ENCODE measurements at regions not wholly inside any gene's neighbourhood (a gene's known extent, or its start where the extent isn't known, plus 50 kb on each side); places are given as distances from the start of the nearest gene placed in this dataset.

GRCh38 chr15:31537770-31538592 lies 211.3 kb downstream of the KLF13 start:
- no peak for FAIRE-seq
- no peak for DNase-seq (ENCODE audit: extremely low spot score, insufficient read length, low read depth)

GRCh38 chr15:31540633-31541032 lies 214.0 kb downstream of the KLF13 start:
- no peak for DNase-seq (ENCODE audit: extremely low spot score, insufficient read length, low read depth)
- no peak for FAIRE-seq

GRCh38 chr15:31544361-31544760 lies 217.7 kb downstream of the KLF13 start:
- no peak for DNase-seq (ENCODE audit: extremely low spot score, insufficient read length, low read depth)
- no peak for FAIRE-seq

GRCh38 chr15:31545257-31545656 lies 218.6 kb downstream of the KLF13 start:
- no peak for FAIRE-seq

GRCh38 chr15:31550211-31550977 lies 223.8 kb downstream of the KLF13 start:
- FAIRE-seq (no peak), DNase-seq (ENCODE audit: extremely low spot score, insufficient read length, low read depth) (no peak)

More at GRCh38 chr15:31545257-31545656, 218.6 kb downstream of the KLF13 start:
- DNase-seq (ENCODE audit: extremely low spot score, insufficient read length, low read depth), result no peak

- FAIRE-seq (no peak), DNase-seq (ENCODE audit: extremely low spot score, insufficient read length, low read depth) (no peak)
Observed at GRCh38 chr15:31551323-31551722, 224.7 kb downstream of the KLF13 start.

- FAIRE-seq (no peak), DNase-seq (ENCODE audit: extremely low spot score, insufficient read length, low read depth) (no peak)
Observed at GRCh38 chr15:31552482-31553099, 226.0 kb downstream of the KLF13 start.

- no peak for FAIRE-seq
Observed at GRCh38 chr15:31554261-31554660, 227.6 kb downstream of the KLF13 start.

GRCh38 chr15:31555022-31555421 lies 228.4 kb downstream of the KLF13 start:
- DNase-seq (ENCODE audit: extremely low spot score, insufficient read length, low read depth) (no peak), FAIRE-seq (no peak)

More at GRCh38 chr15:31554261-31554660, 227.6 kb downstream of the KLF13 start:
- no peak for DNase-seq (ENCODE audit: extremely low spot score, insufficient read length, low read depth)

GRCh38 chr15:31556494-31557150 lies 230.0 kb downstream of the KLF13 start:
- DNase-seq (ENCODE audit: extremely low spot score, insufficient read length, low read depth), result no peak
- no peak for FAIRE-seq

- no peak for FAIRE-seq
- no peak for DNase-seq (ENCODE audit: extremely low spot score, insufficient read length, low read depth)
Observed at GRCh38 chr15:31557899-31558298, 231.3 kb downstream of the KLF13 start.

- FAIRE-seq, result no peak
Observed at GRCh38 chr15:31558840-31559239, 232.2 kb downstream of the KLF13 start.

GRCh38 chr15:31559786-31560185 lies 233.2 kb downstream of the KLF13 start:
- no peak for DNase-seq (ENCODE audit: extremely low spot score, insufficient read length, low read depth)
- no peak for FAIRE-seq

More at GRCh38 chr15:31558840-31559239, 232.2 kb downstream of the KLF13 start:
- no peak for DNase-seq (ENCODE audit: extremely low spot score, insufficient read length, low read depth)

GRCh38 chr15:31560643-31561042 lies 234.0 kb downstream of the KLF13 start:
- FAIRE-seq (no peak), DNase-seq (ENCODE audit: extremely low spot score, insufficient read length, low read depth) (no peak)

- no peak for FAIRE-seq
- DNase-seq (ENCODE audit: extremely low spot score, insufficient read length, low read depth), result no peak
Observed at GRCh38 chr15:31561156-31561555, 234.5 kb downstream of the KLF13 start.

GRCh38 chr15:31563001-31563400 lies 236.4 kb downstream of the KLF13 start:
- DNase-seq (ENCODE audit: extremely low spot score, insufficient read length, low read depth), result no peak
- no peak for FAIRE-seq

GRCh38 chr15:31563421-31563820 lies 236.8 kb downstream of the KLF13 start:
- DNase-seq (ENCODE audit: extremely low spot score, insufficient read length, low read depth) (no peak), FAIRE-seq (no peak)

GRCh38 chr15:31567861-31568260 lies 241.2 kb downstream of the KLF13 start:
- DNase-seq (ENCODE audit: extremely low spot score, insufficient read length, low read depth) (no peak), FAIRE-seq (no peak)

GRCh38 chr15:31569836-31570235 lies 243.2 kb downstream of the KLF13 start:
- no peak for DNase-seq (ENCODE audit: extremely low spot score, insufficient read length, low read depth)
- no peak for FAIRE-seq

- no peak for DNase-seq (ENCODE audit: extremely low spot score, insufficient read length, low read depth)
- no peak for FAIRE-seq
Observed at GRCh38 chr15:31570591-31570990, 244.0 kb downstream of the KLF13 start.
